WI38 (cell line): ENCODE measurements at regions not wholly inside any gene's neighbourhood (a gene's known extent, or its start where the extent isn't known, plus 50 kb on each side); places are given as distances from the start of the nearest gene placed in this dataset.
"Not testable (repeated sequence)": the region's sequence is repeated elsewhere in the genome, so short reads cannot be mapped to it uniquely, and the experiment has no call there.

ENCODE experiments used
- H3K4me3 ChIP-seq: 2 replicates; pipeline ENCODE4 v1.5.1; 2011; ENCODE audit warnings: low read depth, mild to moderate bottlenecking, control low read depth, low read length
- CTCF ChIP-seq: IDR thresholded peaks from 2 replicates; pipeline ENCODE4 v1.5.1; 2012; ENCODE audit warnings: low read depth, mild to moderate bottlenecking, control low read depth, low read length

- H3K4me3 ChIP-seq = not testable (repeated sequence)
Observed at GRCh38 chr21:25531538-25532250, 75.6 kb downstream of the MRPL39 start.

GRCh38 chr21:25528515-25528914, 78.8 kb downstream of the MRPL39 start:
- H3K4me3 ChIP-seq = no peak overlapping the region
- no peak for TF ChIP-seq CTCF

GRCh38 chr21:25518491-25518911, 88.8 kb downstream of the MRPL39 start:
- no peak overlapping the region for H3K4me3 ChIP-seq
- no peak for TF ChIP-seq CTCF

GRCh38 chr21:25515484-25516405, 91.5 kb downstream of the MRPL39 start:
- no peak overlapping the region for H3K4me3 ChIP-seq
- TF ChIP-seq CTCF = no peak

- no peak overlapping the region for H3K4me3 ChIP-seq
- TF ChIP-seq CTCF = no peak
Observed at GRCh38 chr21:25513810-25514209, 93.5 kb downstream of the MRPL39 start.

GRCh38 chr21:25512095-25513081, 94.9 kb downstream of the MRPL39 start:
- no peak overlapping the region for H3K4me3 ChIP-seq
- TF ChIP-seq CTCF = no peak

- no peak for TF ChIP-seq CTCF
- no peak overlapping the region for H3K4me3 ChIP-seq
Observed at GRCh38 chr21:25509862-25510261, 97.4 kb downstream of the MRPL39 start.
